Nucleus accumbens (tissue), 56 donors: ENCODE measurements at regions not wholly inside any gene's neighbourhood (a gene's known extent, or its start where the extent isn't known, plus 50 kb on each side); places are given as distances from the start of the nearest gene placed in this dataset.
A peak's percentile ranks its signal among the peaks of the same experiment; 100 is the strongest.

ENCODE experiments used
- DNase-seq, 56 donors: peaks; one replicate each; lab custom pipeline; 2025; lab: John Stamatoyannopoulos, UW

DNA sequence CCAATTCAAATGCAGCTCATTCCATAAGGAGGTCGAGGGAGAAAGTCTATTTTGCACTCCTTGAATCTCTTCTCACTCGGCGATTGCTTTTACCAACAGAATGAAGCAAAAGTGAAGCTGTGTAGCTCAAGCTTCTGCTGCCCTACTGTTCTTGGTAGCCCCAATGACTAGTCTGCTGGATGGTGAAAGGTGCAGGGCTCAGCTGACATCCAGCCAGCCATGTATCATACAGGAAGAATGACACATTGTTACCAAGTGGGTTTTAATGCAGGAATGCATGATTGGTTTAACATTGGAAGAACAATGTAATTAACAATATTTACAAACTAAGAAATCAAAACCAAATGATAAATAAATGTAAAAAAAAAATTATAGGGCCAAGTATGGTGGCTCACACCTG, 286.2 kb upstream of the HSFY2 start:
- DNase-seq: no peak

- DNase-seq: no peak
Measured at GRCh38 chrY:19058831-19059370, 285.4 kb upstream of the HSFY2 start.

DNA sequence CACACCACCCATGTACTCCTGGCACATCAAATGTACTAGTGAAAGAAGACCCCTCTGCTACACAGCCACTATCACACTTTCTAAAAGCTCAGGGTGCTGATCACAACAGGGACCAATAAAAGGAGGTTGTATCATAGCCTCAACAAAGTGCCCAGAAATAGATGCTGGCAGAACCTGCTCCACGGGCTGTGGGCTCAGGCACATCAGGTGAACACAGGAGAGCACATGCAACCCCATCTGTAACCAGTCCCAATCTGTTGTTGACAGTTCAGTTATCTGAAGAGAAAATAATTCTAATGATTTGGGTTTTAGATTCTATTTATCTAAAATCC, 282.6 kb upstream of the HSFY2 start:
- DNase-seq: no peak

DNA sequence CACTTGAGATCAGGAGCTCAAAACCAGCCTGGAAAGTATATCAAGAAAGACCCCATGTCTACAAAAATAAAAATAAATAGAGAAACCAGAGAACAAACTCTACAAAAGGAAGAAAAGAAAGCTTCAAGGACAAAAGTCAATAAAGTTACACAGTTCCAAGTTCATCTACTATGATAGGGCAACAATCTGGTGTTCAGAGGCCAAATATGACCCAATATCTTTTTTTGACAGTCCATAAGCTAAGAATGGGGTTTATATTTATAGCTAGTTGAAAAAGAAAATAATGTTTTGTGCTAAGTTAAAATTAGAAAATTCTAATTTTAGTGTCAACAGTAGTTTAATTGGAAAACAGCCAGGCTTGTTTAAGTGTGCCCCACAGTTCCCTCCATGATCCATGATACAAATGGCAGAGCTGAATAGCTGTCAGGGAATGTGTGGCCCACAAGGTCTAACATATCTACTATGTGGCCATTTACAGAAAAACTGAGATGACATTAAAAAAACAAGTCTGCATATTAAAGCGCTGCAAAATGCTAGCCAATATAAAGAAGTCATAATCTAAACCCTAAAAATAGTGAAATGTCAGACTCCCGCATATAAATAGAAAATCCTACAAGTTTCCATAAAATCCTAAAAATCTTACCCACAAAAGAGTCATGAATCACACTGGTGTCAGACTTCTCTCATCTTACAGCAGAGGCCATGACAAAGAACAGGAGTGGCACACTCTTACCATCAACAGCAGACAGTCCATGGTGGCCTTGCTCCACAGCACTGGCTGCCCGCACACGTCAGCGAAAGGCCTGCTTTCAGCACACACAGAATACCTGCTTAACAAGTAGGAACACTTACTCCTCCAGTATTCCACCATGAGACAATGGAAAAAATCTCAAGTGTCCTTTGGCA, 281.9 kb upstream of the HSFY2 start:
- peak in 1 of 56 donors; percentile 0 for DNase-seq

- no peak for DNase-seq
Measured at GRCh38 chrY:19053806-19054205, 280.3 kb upstream of the HSFY2 start.

DNA sequence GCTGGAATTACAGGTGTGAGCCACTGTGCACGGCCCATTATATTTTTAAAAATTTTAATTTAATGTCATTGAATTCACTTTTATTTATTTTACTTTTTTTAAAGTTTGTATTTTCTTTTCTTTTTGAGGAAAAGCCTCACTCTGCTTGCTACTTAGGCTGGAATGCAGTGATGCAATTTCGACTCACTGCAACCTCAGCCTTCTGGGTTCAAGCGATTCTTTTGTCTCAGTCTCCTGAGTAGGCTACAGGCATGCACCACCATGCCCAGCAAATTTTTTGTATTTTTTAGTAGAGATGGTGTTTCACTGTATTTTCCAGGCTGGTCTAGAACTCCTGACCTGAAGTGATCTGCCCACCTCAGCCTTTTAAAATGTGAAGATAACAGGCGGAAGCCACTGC, 277.5 kb upstream of the HSFY2 start:
- no peak for DNase-seq

DNA sequence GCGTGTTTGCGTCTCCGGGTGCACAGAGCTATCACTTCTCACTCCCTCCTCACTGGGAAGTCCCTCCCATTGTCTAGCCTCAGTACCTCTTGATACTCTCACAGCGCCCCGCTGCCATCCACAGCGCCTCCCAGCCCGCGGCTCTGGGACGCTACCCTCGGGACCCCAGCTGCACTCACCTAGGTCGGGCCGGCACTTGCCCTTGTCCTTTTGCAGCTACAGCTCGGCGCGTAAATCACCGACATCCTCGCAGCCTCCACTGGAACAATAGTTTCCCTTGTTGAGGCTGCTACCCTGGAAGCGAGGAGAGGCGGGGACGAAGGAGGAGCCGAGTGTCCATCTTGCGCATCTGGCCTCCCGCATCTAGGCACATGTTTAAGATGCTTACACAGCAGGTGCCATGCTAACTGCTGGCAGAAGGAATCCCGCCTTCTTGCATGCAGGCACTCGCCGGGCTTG, 269.5 kb upstream of the HSFY2 start:
- peak in 6 of 56 donors; percentile 0 to 2 (median 0) for DNase-seq

DNA sequence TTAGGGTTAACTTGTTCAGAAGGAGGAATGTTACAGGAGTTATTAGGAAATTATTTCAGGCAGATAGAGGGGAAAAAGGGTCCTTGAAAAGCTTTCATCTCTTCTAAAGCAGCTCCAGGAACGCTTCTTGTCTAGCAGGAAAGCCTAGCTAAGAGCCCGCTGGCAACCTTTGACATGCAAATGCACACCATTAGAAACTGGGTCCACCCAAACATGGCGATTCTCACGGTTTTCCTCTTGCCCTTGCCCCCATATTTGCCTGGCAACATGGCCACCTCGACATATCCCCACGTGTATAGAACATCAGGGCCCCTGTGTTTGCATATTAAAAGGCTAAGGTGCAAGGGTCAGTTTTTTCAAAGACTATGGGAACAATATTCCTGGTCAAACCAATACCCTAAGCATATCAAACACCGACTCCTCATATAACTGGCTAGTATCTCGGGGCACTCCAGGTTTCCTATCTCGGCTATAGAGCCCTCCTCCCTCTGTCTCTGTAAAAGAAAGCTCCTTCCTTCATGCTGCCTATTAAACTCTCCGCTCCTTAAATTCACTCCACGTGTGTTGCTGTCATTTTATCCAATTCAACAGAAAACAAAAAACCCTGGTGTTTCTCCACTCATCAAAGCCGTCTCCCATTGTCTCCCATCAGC, 268.9 kb upstream of the HSFY2 start:
- DNase-seq: no peak

DNA sequence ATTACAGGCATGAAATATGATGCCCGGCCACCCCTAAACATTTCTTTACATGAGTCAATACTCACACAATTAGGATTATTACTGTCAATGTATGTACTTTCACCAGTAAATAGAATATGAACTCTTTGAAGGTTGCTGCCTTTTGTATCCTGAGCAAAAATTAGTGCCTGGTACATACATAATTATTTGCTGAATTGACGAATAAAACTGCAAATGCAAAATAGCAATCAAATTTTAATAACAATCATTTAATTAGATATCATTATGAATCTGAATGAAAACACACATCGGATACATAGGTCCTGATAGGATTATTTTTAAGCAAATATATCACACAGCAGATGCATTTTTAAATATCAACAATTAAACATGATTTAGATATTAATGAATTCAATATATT, 253.1 kb upstream of the HSFY2 start:
- no peak for DNase-seq

DNA sequence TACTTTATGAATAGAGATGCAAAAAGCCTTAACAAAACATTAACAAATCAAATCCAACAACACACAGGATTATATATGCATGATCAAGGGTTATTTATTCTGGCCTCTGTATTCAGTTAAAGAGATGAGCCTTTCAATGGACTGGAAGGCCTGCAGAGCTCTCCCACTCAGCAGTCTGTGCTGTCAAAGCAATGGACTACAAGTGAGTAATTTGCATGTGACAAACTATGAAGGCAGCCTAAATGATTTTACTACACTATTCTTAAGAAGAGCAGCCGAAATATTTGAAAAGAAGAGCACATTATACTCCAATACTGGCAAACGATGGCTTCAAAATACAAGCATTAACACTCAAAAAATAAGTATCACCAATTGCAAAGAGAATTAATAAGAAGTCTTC, 250.4 kb upstream of the HSFY2 start:
- no peak for DNase-seq

DNA sequence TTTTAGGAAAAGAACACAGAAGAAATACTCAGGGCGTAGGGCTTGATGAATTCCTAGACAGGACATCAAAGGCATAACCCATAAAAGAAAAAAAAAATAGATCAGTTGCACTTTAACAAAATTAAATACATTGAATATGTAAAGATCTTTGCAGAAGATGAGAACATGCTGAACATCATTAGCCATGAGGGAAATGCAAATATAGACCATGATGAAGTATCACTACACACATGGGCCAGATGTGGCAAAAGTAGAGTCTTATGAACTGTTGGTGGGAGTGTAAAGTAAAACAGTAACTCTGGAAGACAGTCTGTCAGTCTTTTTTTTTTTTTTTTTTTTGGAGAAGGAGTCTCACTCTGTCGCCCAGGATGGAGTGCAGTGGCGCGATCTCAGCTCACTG, 246.7 kb upstream of the HSFY2 start:
- no peak for DNase-seq

DNA sequence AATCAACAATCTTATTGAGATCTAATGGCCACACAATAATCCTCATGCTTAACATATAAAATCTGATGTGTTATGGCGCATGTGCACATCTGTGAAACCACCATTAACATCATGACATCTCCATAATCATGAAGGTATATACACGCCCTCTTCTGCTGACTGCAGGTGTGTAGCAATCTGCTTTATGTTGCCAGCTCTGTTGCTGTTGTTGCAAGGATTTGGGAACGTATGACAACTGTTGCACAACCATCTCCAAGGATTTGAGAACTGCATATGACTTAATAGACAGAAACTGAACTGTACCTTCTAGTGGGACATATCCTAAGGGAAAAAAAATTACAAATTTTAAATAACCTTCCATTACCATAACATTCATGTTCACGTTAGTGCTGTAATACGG, 243.5 kb upstream of the HSFY2 start:
- no peak for DNase-seq

DNA sequence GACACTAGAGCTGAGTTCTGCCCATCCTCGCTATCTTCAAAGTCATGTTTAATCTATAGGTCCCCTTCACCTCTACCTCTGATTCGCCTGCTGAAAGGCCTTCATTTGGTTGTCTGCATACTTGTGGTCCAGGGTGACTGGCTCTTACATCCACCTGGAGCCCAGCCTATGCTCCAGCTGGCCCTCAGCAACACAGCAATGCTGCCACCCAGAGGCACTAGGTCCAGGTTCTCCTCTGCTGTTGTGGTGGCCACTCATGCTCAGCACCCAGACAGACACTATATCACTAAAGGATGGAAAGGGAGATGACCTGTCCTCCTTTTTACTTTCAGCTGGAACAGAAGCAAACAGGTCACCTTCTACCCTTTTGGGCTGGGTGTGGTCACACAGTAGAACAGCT, 242.3 kb upstream of the HSFY2 start:
- no peak for DNase-seq

DNA sequence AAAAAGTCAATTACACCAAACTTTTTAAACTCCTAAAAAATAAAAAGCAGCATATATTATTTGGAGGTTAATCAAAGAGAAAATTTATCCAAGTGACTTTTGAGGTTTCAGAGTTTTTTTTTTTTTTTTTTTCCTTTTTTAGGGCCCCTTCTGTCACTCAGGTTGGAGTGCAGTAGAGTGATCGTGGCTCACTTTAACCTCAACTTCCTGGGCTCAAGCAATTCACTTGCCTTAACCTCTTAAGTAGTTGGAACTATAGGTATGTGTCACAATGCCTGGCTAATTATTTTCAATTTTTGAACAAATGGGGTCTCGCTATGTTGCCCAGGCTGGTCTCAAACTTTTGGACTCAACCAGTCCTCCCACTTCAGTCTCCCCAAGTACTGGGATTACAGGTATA, 241.7 kb upstream of the HSFY2 start:
- no peak for DNase-seq

- DNase-seq: no peak
Measured at GRCh38 chrY:19012985-19013384, 239.4 kb upstream of the HSFY2 start.

DNA sequence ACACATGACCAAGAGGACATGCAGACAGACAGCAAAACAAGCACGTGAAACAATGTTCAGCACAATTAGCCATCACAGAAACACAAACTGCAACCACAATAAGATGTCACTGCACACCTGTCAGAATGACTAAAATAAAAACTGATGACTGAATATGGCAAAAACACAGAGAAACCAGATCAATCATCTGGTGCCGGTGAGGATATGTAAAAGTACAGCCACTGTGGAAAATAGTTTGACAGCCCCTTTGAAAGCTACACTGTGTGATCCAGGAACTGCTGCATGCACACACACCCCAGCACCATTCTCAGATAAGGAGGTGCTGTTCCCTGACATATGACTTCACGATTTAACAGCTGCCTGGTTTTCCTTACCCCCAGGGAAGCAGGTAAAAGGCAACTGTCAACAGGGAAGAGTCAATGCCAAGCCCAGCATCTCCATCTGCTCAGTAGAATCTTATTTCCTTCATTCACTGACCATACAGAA, 238.1 kb upstream of the HSFY2 start:
- DNase-seq: no peak

GRCh38 chrY:19006234-19006633, 232.7 kb upstream of the HSFY2 start:
- DNase-seq: no peak

DNA sequence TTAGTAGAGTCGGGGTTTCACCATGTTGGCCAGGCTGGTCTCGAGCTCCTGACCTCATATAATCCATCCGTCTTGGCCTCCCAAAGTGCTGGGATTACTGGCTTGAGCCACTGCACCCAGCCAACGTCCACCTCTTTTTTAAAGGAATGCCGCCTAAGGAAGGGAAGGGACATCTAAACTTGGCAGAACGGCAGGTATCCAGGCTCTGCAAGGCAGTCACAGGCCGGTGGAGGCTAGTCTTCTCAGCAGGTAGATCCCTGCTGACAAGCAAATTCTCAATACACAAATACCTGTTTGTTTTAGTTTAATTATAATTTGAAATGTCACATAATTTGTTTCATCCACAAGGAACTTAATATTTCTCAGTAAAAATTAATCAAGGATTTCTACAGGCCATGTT, 232.0 kb upstream of the HSFY2 start:
- DNase-seq: no peak

DNA sequence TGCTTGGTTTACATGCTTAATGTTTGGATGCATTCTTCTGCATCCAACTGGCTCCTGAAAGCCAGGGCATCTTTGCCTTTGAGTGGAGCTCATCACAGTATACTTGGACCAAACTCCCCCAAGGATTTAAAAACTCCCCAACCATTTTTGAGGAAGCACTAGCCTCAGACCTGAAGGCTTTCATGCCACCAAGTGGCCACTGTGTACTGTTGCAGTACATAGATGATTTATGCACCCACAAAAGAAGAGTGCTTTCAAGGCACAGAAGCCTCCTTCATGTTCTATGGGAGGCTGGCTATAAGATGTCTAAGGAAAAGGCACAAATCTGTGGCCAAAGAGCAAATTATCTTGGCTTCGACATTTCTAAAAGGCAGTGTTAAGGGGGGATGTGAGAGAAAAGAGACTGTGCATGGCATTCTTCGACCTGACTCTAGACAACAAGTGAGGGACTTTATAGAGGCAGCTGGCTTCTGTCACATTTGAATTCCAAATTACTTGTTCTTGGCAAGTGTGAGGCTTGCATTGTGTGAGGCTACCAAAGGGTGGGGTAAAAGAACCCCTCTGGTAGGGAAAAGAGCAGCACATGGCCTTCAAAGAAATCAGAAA, 224.2 kb upstream of the HSFY2 start:
- DNase-seq: peak in 11 of 56 donors; percentile 0 to 20 (median 1)

GRCh38 chrY:18993480-18993879, 219.9 kb upstream of the HSFY2 start:
- DNase-seq: no peak

DNA sequence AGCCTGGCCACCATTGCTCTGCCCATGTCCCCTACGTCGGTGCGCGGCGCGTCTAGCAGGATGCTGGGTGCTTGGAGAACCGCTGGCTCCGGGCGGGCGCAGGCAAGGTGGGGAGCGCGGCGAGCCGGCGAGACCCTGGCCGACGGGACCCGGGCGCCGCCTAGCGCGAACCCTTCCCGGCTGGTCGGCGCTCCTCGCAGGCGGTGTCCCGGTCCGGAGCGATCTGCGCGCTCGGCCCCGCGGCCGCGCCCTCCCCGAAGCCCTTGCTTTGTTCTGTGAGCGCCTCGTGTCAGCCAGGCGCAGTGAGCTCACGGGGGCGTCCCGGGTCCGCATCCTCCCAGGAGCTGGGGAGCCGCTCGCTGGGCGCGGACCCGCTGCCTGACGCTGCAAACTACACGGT, 219.1 kb upstream of the HSFY2 start:
- DNase-seq: peak in 1 of 56 donors; percentile 0
